Activated T-helper 17 cell treated with anti-CD3 and anti-CD28 coated beads, Interleukin-2, amount 50 U/mL, for 72 hours (primary cell): ENCODE measurements at regions not wholly inside any gene's neighbourhood (a gene's known extent, or its start where the extent isn't known, plus 50 kb on each side); places are given as distances from the start of the nearest gene placed in this dataset.

Experiments used
- ATAC-seq: fragments of 150-1000 bp; cut with Tn5 transposase; replicated peaks from 2 replicates; pipeline ENCODE4 v1.10.0; 2021; ENCODE audit warnings: mild to moderate bottlenecking, moderate library complexity
- H3K27ac Mint-ChIP-seq: one replicate; pipeline ENCODE4 v1.8.0; 2022; ENCODE audit warnings: mixed read lengths
- H3K27me3 Mint-ChIP-seq: one replicate; pipeline ENCODE4 v1.8.0; 2022; ENCODE audit warnings: mixed read lengths
- H3K36me3 Mint-ChIP-seq: one replicate; pipeline ENCODE4 v1.8.0; 2022; ENCODE audit warnings: low read depth, mild to moderate bottlenecking, mixed read lengths
- H3K4me1 Mint-ChIP-seq: one replicate; pipeline ENCODE4 v1.8.0; 2022; ENCODE audit warnings: mixed read lengths
- H3K4me3 Mint-ChIP-seq: one replicate; pipeline ENCODE4 v1.8.0; 2022; ENCODE audit warnings: mild to moderate bottlenecking, mixed read lengths
- H3K9me3 Mint-ChIP-seq: one replicate; pipeline ENCODE4 v1.8.0; 2022; ENCODE audit warnings: mixed read lengths

- no peak overlapping the region for H3K27ac Mint-ChIP-seq
- no peaks in the 10 kb centered on the region for H3K27me3 Mint-ChIP-seq
- no peak overlapping the region for H3K4me3 Mint-ChIP-seq
- no peak for ATAC-seq
- no peaks in the 10 kb centered on the region for H3K36me3 Mint-ChIP-seq
- no peaks in the 10 kb centered on the region for H3K4me1 Mint-ChIP-seq
- H3K9me3 Mint-ChIP-seq = peaks cover 11% of the 10 kb centered on the region
Observed at GRCh38 chr11:115720602-115721245, 216.5 kb upstream of the CADM1 start.

GRCh38 chr11:115718945-115719344 lies 214.7 kb upstream of the CADM1 start:
- Mint-ChIP-seq H3K27me3 (no peaks in the 10 kb centered on the region), H3K4me3 (no peak overlapping the region), H3K4me1 (no peaks in the 10 kb centered on the region), H3K36me3 (no peaks in the 10 kb centered on the region), H3K27ac (no peak overlapping the region), H3K9me3 (peaks cover 4% of the 10 kb centered on the region)
- ATAC-seq = no peak

GRCh38 chr11:115718106-115718505 lies 213.9 kb upstream of the CADM1 start:
- no peaks in the 10 kb centered on the region for H3K27me3 Mint-ChIP-seq

GRCh38 chr11:115716601-115717529 lies 212.7 kb upstream of the CADM1 start:
- no peaks in the 10 kb centered on the region for H3K27me3 Mint-ChIP-seq
- no peaks in the 10 kb centered on the region for H3K4me1 Mint-ChIP-seq
- no peak overlapping the region for H3K27ac Mint-ChIP-seq
- H3K4me3 Mint-ChIP-seq = no peak overlapping the region
- peaks cover 4% of the 10 kb centered on the region for H3K9me3 Mint-ChIP-seq
- H3K36me3 Mint-ChIP-seq = no peaks in the 10 kb centered on the region
- ATAC-seq = no peak

More at GRCh38 chr11:115718106-115718505, 213.9 kb upstream of the CADM1 start:
- H3K36me3 Mint-ChIP-seq = no peaks in the 10 kb centered on the region
- ATAC-seq = no peak
- H3K9me3 Mint-ChIP-seq = peaks cover 4% of the 10 kb centered on the region
- H3K4me1 Mint-ChIP-seq = no peaks in the 10 kb centered on the region
- no peak overlapping the region for H3K4me3 Mint-ChIP-seq
- H3K27ac Mint-ChIP-seq = no peak overlapping the region

GRCh38 chr11:115716080-115716479 lies 211.9 kb upstream of the CADM1 start:
- no peaks in the 10 kb centered on the region for H3K4me1 Mint-ChIP-seq
- no peak overlapping the region for H3K4me3 Mint-ChIP-seq
- H3K9me3 Mint-ChIP-seq = peaks cover 4% of the 10 kb centered on the region
- no peak overlapping the region for H3K27ac Mint-ChIP-seq
- H3K36me3 Mint-ChIP-seq = no peaks in the 10 kb centered on the region
- no peak for ATAC-seq
- H3K27me3 Mint-ChIP-seq = no peaks in the 10 kb centered on the region

GRCh38 chr11:115715251-115715770 lies 211.1 kb upstream of the CADM1 start:
- Mint-ChIP-seq H3K4me1 (no peaks in the 10 kb centered on the region), H3K9me3 (peaks cover 4% of the 10 kb centered on the region), H3K27ac (no peak overlapping the region), H3K4me3 (no peak overlapping the region), H3K36me3 (no peaks in the 10 kb centered on the region), H3K27me3 (peaks cover 3% of the 10 kb centered on the region)
- no peak for ATAC-seq

- Mint-ChIP-seq H3K9me3 (peaks cover 9% of the 10 kb centered on the region), H3K4me3 (no peak overlapping the region), H3K36me3 (no peaks in the 10 kb centered on the region), H3K27ac (no peak overlapping the region), H3K27me3 (peaks cover 3% of the 10 kb centered on the region), H3K4me1 (no peaks in the 10 kb centered on the region)
- no peak for ATAC-seq
Observed at GRCh38 chr11:115712296-115712695, 208.1 kb upstream of the CADM1 start.

- no peak for ATAC-seq
- Mint-ChIP-seq H3K4me1 (no peaks in the 10 kb centered on the region), H3K36me3 (no peaks in the 10 kb centered on the region), H3K27ac (no peak overlapping the region), H3K4me3 (no peak overlapping the region), H3K9me3 (peaks cover 9% of the 10 kb centered on the region), H3K27me3 (peaks cover 3% of the 10 kb centered on the region)
Observed at GRCh38 chr11:115710980-115711379, 206.8 kb upstream of the CADM1 start.

GRCh38 chr11:115710426-115710825 lies 206.2 kb upstream of the CADM1 start:
- Mint-ChIP-seq H3K27ac (no peak overlapping the region), H3K4me1 (no peaks in the 10 kb centered on the region), H3K9me3 (peaks cover 5% of the 10 kb centered on the region), H3K27me3 (peaks cover 3% of the 10 kb centered on the region), H3K4me3 (no peak overlapping the region), H3K36me3 (no peaks in the 10 kb centered on the region)
- no peak for ATAC-seq

- Mint-ChIP-seq H3K9me3 (peaks cover 5% of the 10 kb centered on the region), H3K36me3 (no peaks in the 10 kb centered on the region), H3K4me1 (no peaks in the 10 kb centered on the region), H3K27ac (no peak overlapping the region), H3K27me3 (peaks cover 3% of the 10 kb centered on the region), H3K4me3 (no peak overlapping the region)
- no peak for ATAC-seq
Observed at GRCh38 chr11:115709297-115709696, 205.1 kb upstream of the CADM1 start.

GRCh38 chr11:115707180-115707905 lies 203.1 kb upstream of the CADM1 start:
- peaks cover 3% of the 10 kb centered on the region for H3K27me3 Mint-ChIP-seq
- no peak overlapping the region for H3K4me3 Mint-ChIP-seq
- no peaks in the 10 kb centered on the region for H3K4me1 Mint-ChIP-seq

GRCh38 chr11:115706626-115707135 lies 202.5 kb upstream of the CADM1 start:
- no peaks in the 10 kb centered on the region for H3K36me3 Mint-ChIP-seq
- no peak overlapping the region for H3K4me3 Mint-ChIP-seq
- no peak overlapping the region for H3K27ac Mint-ChIP-seq

More at GRCh38 chr11:115707180-115707905, 203.1 kb upstream of the CADM1 start:
- no peaks in the 10 kb centered on the region for H3K36me3 Mint-ChIP-seq
- H3K27ac Mint-ChIP-seq = no peak overlapping the region
- ATAC-seq = no peak
- peaks cover 5% of the 10 kb centered on the region for H3K9me3 Mint-ChIP-seq

GRCh38 chr11:115705200-115705599 lies 201.0 kb upstream of the CADM1 start:
- ATAC-seq = no peak
- Mint-ChIP-seq H3K27ac (no peak overlapping the region), H3K36me3 (no peaks in the 10 kb centered on the region), H3K27me3 (peaks cover 4% of the 10 kb centered on the region), H3K4me1 (no peaks in the 10 kb centered on the region), H3K9me3 (peaks cover 9% of the 10 kb centered on the region), H3K4me3 (no peak overlapping the region)

More at GRCh38 chr11:115706626-115707135, 202.5 kb upstream of the CADM1 start:
- peaks cover 5% of the 10 kb centered on the region for H3K9me3 Mint-ChIP-seq
- no peak for ATAC-seq
- H3K4me1 Mint-ChIP-seq = no peaks in the 10 kb centered on the region
- H3K27me3 Mint-ChIP-seq = peaks cover 3% of the 10 kb centered on the region
